ENCODE measurements at regions not wholly inside any gene's neighbourhood (a gene's known extent, or its start where the extent isn't known, plus 50 kb on each side); places are given as distances from the start of the nearest gene placed in this dataset.

DNA sequence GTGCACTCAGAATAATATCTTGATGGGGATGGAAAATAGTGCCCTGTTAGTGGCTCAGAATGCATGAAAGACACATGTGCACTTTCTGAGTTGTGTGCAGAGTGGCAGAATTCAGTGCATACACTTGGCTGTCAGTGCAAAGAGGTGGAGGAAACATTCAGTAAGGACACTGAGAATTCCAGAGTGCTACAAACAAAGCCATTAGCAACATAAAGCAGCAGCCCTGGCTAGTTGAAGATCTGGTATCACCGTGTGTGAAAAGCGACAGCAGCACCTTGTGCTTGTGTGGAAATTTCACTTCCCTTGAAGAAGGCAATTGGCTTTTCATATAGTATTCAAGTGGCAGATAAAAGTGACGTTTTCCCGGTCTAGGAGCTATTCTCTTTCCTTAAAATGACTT, 810.4 kb downstream of the TRIML1 start:
- DNase-seq (ENCODE audit: low read depth): no peak
- H3K4me3 ChIP-seq (ENCODE audit: low read depth, low read length): no peak overlapping the region
- TF ChIP-seq, protein P1, sequence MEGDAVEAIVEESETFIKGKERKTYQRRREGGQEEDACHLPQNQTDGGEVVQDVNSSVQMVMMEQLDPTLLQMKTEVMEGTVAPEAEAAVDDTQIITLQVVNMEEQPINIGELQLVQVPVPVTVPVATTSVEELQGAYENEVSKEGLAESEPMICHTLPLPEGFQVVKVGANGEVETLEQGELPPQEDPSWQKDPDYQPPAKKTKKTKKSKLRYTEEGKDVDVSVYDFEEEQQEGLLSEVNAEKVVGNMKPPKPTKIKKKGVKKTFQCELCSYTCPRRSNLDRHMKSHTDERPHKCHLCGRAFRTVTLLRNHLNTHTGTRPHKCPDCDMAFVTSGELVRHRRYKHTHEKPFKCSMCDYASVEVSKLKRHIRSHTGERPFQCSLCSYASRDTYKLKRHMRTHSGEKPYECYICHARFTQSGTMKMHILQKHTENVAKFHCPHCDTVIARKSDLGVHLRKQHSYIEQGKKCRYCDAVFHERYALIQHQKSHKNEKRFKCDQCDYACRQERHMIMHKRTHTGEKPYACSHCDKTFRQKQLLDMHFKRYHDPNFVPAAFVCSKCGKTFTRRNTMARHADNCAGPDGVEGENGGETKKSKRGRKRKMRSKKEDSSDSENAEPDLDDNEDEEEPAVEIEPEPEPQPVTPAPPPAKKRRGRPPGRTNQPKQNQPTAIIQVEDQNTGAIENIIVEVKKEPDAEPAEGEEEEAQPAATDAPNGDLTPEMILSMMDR (IDR thresholded peaks at IDR 0.05; ENCODE audit: low read depth, low read length, missing control alignments): no peak

DNA sequence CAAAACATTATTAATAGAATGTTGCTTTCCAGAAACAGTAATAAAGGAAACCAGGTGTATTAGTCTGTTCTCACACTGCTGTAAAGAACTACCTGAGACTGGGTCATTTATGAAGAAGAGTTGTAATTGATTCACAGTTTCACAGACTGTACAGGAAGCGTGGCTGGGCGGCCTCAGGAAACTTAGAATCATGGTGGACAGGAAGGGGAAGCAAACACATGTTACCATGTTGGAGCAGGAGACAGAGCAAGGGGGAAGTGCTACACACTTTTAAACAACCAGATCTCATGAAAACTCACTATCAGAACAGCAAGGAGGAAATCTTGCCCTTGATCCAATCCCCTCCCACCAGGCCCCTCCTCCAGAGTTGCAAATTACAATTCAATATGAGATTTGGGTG, 815.8 kb downstream of the TRIML1 start:
- TF ChIP-seq, protein P1 (IDR thresholded peaks at IDR 0.05; ENCODE audit: low read depth, low read length, missing control alignments): no peak
- DNase-seq (ENCODE audit: low read depth): no peak
- no peak overlapping the region for H3K4me3 ChIP-seq (ENCODE audit: low read depth, low read length)

DNA sequence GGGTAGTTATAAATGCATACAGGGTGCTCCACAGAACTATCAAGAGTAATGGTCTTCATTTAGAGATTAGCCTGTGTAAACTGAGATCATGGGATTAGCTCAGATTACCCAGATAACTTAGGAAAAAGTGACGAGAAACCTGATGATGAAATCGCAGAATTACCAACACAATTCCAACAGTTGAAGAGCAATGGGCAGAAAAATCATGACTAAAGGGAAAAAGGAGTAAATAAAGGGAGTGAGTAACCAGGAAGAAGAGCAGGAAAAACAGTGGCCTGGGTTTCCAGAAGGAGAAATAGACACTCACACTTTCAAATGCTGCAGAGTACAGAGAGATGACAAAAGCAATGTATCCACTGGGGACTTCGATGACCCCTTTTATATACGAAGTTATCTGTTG, 817.3 kb downstream of the TRIML1 start:
- TF ChIP-seq, protein P1 (IDR thresholded peaks at IDR 0.05; ENCODE audit: low read depth, low read length, missing control alignments): no peak
- no peak overlapping the region for H3K4me3 ChIP-seq (ENCODE audit: low read depth, low read length)
- no peak for DNase-seq (ENCODE audit: low read depth)

DNA sequence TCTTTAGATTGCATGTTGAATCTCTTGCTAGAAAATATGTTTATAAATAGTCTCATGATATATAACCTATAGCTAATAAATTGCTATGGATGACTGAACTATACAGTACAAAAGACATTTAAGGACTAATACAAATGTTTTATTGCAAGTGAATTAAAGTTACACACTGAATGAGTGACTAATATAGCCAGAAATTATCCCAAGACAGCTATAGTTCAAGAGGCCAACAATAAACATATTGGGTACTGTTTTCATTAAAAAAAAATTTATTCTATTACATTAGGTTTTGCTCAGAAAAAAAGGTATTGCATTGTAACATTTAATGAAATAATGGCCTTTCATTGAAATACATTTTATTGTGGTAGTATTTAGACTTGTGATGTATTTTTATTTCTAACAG, 819.1 kb downstream of the TRIML1 start:
- TF ChIP-seq, protein P1 (IDR thresholded peaks at IDR 0.05; ENCODE audit: low read depth, low read length, missing control alignments): no peak

DNA sequence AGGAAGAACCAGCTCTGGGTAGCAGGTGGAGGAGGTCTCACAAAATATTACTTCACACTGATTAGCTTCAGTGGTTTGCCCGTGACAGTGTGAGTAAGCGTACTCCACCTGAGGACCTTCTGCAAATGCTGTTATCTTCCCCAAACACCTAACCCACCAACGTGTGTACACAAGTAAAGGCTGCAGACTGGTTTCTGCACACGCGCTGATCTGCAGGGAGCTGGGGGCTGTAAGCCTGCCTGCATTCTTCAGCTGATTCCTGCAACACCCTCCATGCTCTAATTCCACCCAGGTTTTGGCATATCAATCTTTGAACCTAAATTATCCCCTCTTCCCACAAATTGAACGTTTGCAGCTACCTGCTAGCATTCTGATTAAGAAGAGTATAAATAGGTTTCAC, 820.2 kb downstream of the TRIML1 start:
- DNase-seq (ENCODE audit: low read depth): no peak
- TF ChIP-seq, protein P1 (IDR thresholded peaks at IDR 0.05; ENCODE audit: low read depth, low read length, missing control alignments): no peak
- no peak overlapping the region for H3K4me3 ChIP-seq (ENCODE audit: low read depth, low read length)

More for the DNA sequence above, 819.1 kb downstream of the TRIML1 start:
- no peak for DNase-seq (ENCODE audit: low read depth)
- H3K4me3 ChIP-seq (ENCODE audit: low read depth, low read length): no peak overlapping the region

DNA sequence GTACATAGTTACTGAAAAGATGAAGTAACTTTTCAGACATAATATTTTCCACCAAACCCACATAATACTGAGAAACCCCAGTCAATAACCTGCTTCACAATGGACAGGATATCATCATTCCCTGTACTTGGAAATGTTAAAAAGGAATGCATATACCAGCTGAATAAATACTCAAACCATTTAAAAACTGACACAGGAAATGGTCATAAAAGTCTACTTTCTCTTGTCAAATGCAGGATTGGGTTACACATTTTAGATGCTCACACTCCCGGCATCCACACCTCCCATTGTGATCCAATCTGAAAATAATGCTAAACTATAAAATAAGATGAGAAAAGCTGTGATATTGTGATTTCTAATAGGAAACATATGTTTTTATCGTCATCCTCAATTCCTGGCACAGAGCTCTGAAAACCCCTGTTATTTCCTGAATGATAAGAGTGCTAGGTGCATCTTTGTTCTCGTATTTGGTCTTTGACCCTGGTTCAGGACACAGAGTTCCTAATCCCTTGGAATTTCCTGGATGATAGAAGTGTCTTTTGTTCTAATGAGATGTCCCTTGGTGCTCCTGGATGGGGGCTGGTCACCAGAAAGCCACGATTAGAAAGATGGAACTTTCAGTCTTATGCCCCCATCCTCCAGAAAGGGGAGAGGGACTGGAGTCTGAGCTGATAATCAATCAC, 821.3 kb downstream of the TRIML1 start:
- TF ChIP-seq, protein P1 (IDR thresholded peaks at IDR 0.05; ENCODE audit: low read depth, low read length, missing control alignments): no peak
- no peak for DNase-seq (ENCODE audit: low read depth)
- H3K4me3 ChIP-seq (ENCODE audit: low read depth, low read length): no peak overlapping the region

DNA sequence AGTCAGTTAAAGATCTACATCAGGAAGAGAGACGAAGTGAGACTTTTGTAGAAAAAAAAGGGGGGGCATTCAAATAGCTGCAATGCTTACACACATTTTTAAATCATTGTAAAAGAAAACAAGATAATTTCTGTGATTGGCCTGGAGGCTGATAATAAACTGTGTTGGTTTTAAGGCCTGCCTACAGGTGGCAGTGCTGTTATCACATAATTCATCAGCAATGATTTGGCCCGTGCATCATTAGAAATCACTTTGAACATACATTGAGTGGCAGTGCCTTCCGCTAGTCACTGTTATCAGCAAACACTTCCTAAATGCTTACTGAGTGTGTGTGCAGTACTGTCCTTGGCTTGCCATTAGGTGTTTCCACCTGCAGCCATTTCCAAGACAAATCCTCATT, 831.9 kb downstream of the TRIML1 start:
- TF ChIP-seq, protein P1 (IDR thresholded peaks at IDR 0.05; ENCODE audit: low read depth, low read length, missing control alignments): no peak
- no peak overlapping the region for H3K4me3 ChIP-seq (ENCODE audit: low read depth, low read length)
- no peak for DNase-seq (ENCODE audit: low read depth)

Data from GM12864 (cell line).